ENCODE measurements at regions not wholly inside any gene's neighbourhood (a gene's known extent, or its start where the extent isn't known, plus 50 kb on each side); places are given as distances from the start of the nearest gene placed in this dataset.

DNA sequence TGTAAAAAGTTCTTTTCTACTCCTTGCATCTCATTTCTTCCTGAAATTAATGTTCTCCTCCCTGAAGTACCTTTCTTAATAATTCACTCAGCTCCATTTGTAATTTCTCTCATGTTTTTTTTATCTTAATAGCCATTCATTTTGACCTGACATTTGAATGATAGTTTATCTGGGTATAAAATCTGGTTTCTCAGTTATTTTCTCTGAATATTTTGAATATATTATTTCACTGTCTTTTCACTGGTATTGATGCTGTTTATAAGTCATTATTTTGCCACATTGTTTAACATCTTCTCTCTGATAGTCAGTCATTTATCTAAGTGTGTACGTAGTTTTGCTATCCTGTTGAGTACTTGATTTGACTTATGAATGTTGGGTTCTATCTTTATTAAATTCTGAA, 68.8 kb upstream of the ARHGAP18 start:
- Histone ChIP-seq H3K36me3 (ENCODE audit: insufficient read depth, low read length) (no peaks in the 10 kb centered on the region), H3K9me3 (ENCODE audit: insufficient read depth, low read depth, low read length) (peaks cover 7% of the 10 kb centered on the region), H3K27me3 (ENCODE audit: insufficient read depth, low read length) (no peaks in the 10 kb centered on the region), H3K4me3 (ENCODE audit: low read length) (no peak overlapping the region), H3K4me1 (ENCODE audit: insufficient read depth, low read length) (no peaks in the 10 kb centered on the region), H3K27ac (ENCODE audit: low read depth, low read length) (no peak overlapping the region), H3K9ac (ENCODE audit: low read depth, low read length) (no peak overlapping the region)
- WGBS = no CpG with 5 or more reads among the region's 1 CpG

- Histone ChIP-seq H3K9ac (ENCODE audit: low read depth, low read length) (no peak overlapping the region), H3K27ac (ENCODE audit: low read depth, low read length) (no peak overlapping the region), H3K4me1 (ENCODE audit: insufficient read depth, low read length) (no peaks in the 10 kb centered on the region), H3K36me3 (ENCODE audit: insufficient read depth, low read length) (no peaks in the 10 kb centered on the region), H3K9me3 (ENCODE audit: insufficient read depth, low read depth, low read length) (peaks cover 7% of the 10 kb centered on the region), H3K27me3 (ENCODE audit: insufficient read depth, low read length) (no peaks in the 10 kb centered on the region), H3K4me3 (ENCODE audit: low read length) (no peak overlapping the region)
Observed at GRCh38 chr6:129777371-129777770, 67.4 kb upstream of the ARHGAP18 start.

DNA sequence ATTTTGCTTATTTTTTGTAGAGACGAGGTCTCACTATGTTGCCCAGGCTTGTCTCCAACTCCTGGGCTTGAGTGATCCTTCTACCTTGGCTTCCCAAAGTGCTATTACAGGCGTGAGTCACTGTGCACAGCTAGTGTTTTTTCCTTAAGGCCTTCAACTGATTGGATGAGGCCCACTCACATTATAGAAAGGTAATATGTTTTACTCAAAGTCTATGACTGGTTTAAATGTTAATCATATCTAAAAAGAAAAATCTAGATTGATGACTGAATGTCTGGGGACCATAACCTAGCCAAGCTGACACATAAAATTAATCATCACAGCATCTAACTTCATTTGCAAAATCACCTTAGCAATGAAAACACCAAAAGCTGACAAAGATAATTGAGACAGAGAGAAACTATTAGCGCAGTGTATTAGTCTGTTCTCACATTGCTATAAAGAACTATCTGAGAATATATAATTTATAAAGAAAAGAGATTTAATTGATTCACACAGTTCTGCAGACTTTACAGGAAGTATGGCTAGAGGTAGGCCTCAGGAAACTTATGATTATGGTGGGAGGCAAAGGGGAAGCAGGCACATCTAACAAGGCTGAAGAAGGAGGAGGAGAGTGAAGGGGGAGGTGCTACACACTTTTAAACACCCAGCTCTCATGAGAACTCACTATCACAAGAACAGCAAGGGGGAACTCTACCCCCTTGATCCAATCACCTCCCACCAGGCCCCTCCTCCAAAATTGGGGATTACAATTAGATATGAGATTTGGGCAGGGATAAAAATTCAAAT, 66.8 kb upstream of the ARHGAP18 start:
- Histone ChIP-seq H3K36me3 (ENCODE audit: insufficient read depth, low read length) (no peaks in the 10 kb centered on the region), H3K4me3 (ENCODE audit: low read length) (no peak overlapping the region), H3K27me3 (ENCODE audit: insufficient read depth, low read length) (no peaks in the 10 kb centered on the region), H3K27ac (ENCODE audit: low read depth, low read length) (no peak overlapping the region), H3K9ac (ENCODE audit: low read depth, low read length) (no peak overlapping the region), H3K9me3 (ENCODE audit: insufficient read depth, low read depth, low read length) (peaks cover 8% of the 10 kb centered on the region), H3K4me1 (ENCODE audit: insufficient read depth, low read length) (no peaks in the 10 kb centered on the region)
- WGBS = 82% methylated on average over 2 of the region's 3 CpGs

DNA sequence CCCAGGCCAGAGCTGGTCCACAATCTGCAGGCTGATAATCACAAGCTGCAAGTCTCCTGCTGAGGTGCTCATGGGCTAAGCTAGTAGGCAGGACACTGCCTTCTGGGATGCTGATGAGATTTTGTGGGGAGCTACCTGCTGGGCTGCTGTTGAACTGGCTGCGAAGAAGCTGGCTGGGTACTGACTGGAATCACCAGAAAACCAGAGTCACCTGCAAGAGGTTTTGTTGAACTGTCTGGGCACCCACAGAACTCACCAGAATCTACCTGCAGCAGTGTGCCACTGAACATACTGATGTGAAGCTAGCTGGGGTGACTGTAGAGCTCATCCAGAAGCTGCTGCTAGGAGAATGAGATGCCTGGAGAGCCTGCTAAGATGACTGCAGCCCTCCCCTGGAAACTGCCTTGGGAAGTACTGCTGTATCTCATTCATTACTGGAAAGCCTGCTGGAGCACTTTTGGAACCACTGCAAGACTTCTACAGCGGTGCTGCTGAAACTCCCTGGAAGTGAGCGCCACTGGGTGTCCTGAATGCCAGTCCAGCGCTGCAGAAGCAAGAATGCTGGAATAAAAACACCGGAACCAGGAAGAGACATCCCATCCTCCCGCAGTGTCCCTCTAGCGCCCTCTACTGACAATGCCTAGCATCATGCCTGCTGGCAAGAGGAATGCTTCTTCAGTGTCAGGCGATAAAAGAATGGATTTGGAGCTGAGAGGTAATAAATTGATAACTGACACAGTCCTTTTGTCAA, 64.9 kb upstream of the ARHGAP18 start:
- H3K4me3 ChIP-seq (ENCODE audit: low read length) = peak overlapping the region; percentile 36
- peaks cover 10% of the 10 kb centered on the region for H3K9me3 ChIP-seq (ENCODE audit: insufficient read depth, low read depth, low read length)
- H3K9ac ChIP-seq (ENCODE audit: low read depth, low read length) = no peak overlapping the region
- H3K27ac ChIP-seq (ENCODE audit: low read depth, low read length) = no peak overlapping the region
- 28% methylated on average over 7 of the region's 8 CpGs for WGBS
- no peaks in the 10 kb centered on the region for H3K4me1 ChIP-seq (ENCODE audit: insufficient read depth, low read length)
- H3K36me3 ChIP-seq (ENCODE audit: insufficient read depth, low read length) = no peaks in the 10 kb centered on the region
- H3K27me3 ChIP-seq (ENCODE audit: insufficient read depth, low read length) = no peaks in the 10 kb centered on the region

DNA sequence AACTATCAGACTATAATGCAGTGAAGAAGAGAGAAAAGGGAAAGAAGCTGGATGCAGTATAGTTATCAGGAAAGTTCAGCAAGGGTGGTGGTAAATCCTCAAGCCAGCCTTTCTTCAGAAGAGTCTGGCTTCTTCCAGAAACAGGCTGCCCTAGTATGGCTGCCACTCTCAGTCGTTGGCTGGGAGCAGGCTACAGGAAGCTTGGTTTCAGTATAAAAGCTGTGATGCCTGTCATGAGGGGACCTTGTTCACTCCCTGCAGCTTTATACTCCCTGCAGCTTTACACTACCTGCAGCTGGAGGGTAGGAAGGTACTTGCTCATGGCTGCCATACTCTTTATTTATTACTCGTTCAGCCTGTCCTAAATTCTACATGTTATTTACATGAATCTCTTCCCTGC, 63.3 kb upstream of the ARHGAP18 start:
- H3K9me3 ChIP-seq (ENCODE audit: insufficient read depth, low read depth, low read length) = 0 out of 2 replicates have a peak, but pooled peaks cover 3% of the 10 kb centered on the region
- 78% methylated on average over 2 of the region's 2 CpGs for WGBS

GRCh38 chr6:129771678-129772077, 61.7 kb upstream of the ARHGAP18 start:
- H3K36me3 ChIP-seq (ENCODE audit: insufficient read depth, low read length) = no peaks in the 10 kb centered on the region
- 0 out of 2 replicates have a peak, but pooled peaks cover 3% of the 10 kb centered on the region for H3K9me3 ChIP-seq (ENCODE audit: insufficient read depth, low read depth, low read length)
- H3K27me3 ChIP-seq (ENCODE audit: insufficient read depth, low read length) = peaks cover 20% of the 10 kb centered on the region
- H3K4me3 ChIP-seq (ENCODE audit: low read length) = no peak overlapping the region
- no peak overlapping the region for H3K9ac ChIP-seq (ENCODE audit: low read depth, low read length)
- WGBS = 99% methylated on average over 4 of the region's 4 CpGs
- peaks cover 12% of the 10 kb centered on the region for H3K4me1 ChIP-seq (ENCODE audit: insufficient read depth, low read length)
- H3K27ac ChIP-seq (ENCODE audit: low read depth, low read length) = no peak overlapping the region

More for the DNA sequence above, 63.3 kb upstream of the ARHGAP18 start:
- Histone ChIP-seq H3K4me3 (ENCODE audit: low read length) (no peak overlapping the region), H3K27ac (ENCODE audit: low read depth, low read length) (no peak overlapping the region), H3K9ac (ENCODE audit: low read depth, low read length) (no peak overlapping the region), H3K27me3 (ENCODE audit: insufficient read depth, low read length) (peaks cover 4% of the 10 kb centered on the region), H3K36me3 (ENCODE audit: insufficient read depth, low read length) (no peaks in the 10 kb centered on the region), H3K4me1 (ENCODE audit: insufficient read depth, low read length) (no peaks in the 10 kb centered on the region)

DNA sequence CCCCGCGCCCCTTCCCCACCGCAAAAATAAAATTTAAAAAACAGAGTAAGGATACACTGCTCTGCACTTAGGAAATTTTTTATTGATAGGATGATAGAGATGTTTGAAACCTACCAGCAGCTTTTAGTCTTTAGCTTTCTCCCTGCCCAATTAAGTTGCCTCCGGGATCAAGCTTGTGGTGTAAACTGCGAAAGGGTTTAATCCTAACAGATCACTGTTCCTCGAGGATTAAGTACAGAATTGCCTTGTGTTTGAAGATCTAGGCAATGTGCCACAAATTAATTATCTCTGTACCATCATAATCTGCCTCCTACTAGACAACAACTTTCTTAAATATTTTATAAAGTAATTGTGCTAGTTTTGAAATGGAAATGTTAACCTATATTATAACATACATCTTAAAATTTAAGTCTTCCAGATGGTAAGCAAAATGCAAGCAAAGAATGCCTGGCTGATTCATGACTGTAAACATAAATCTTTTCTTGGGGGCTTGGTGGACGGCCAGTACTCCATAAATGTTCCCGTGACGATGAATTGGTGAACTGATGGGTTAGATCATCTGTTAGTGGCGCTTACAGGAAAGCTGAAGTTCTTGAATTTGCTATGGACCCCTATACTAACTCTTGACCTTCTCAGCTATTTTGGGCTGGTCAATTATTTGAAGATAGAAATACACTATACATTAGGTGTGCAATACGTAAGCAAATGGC, 58.0 kb upstream of the ARHGAP18 start:
- 92% methylated on average over 7 of the region's 11 CpGs for WGBS
- Histone ChIP-seq H3K9ac (ENCODE audit: low read depth, low read length) (peak overlapping the region; percentile 29; the same call in 1 of the 2 replicates), H3K27ac (ENCODE audit: low read depth, low read length) (no peak overlapping the region), H3K4me1 (ENCODE audit: insufficient read depth, low read length) (peaks cover 15% of the 10 kb centered on the region), H3K27me3 (ENCODE audit: insufficient read depth, low read length) (peaks cover 33% of the 10 kb centered on the region), H3K36me3 (ENCODE audit: insufficient read depth, low read length) (no peaks in the 10 kb centered on the region), H3K9me3 (ENCODE audit: insufficient read depth, low read depth, low read length) (0 out of 2 replicates have a peak, but pooled peaks cover 3% of the 10 kb centered on the region), H3K4me3 (ENCODE audit: low read length) (peak overlapping the region; percentile 71)

GRCh38 chr6:129766959-129767728, 57.2 kb upstream of the ARHGAP18 start:
- Histone ChIP-seq H3K9ac (ENCODE audit: low read depth, low read length) (peak overlapping the region; percentile 29; the same call in 1 of the 2 replicates), H3K27ac (ENCODE audit: low read depth, low read length) (no peak overlapping the region), H3K27me3 (ENCODE audit: insufficient read depth, low read length) (peaks cover 33% of the 10 kb centered on the region), H3K4me3 (ENCODE audit: low read length) (peak overlapping the region; percentile 71), H3K36me3 (ENCODE audit: insufficient read depth, low read length) (no peaks in the 10 kb centered on the region), H3K4me1 (ENCODE audit: insufficient read depth, low read length) (peaks cover 15% of the 10 kb centered on the region), H3K9me3 (ENCODE audit: insufficient read depth, low read depth, low read length) (0 out of 2 replicates have a peak, but pooled peaks cover 3% of the 10 kb centered on the region)
- WGBS = 5% methylated on average over 36 of the region's 36 CpGs

DNA sequence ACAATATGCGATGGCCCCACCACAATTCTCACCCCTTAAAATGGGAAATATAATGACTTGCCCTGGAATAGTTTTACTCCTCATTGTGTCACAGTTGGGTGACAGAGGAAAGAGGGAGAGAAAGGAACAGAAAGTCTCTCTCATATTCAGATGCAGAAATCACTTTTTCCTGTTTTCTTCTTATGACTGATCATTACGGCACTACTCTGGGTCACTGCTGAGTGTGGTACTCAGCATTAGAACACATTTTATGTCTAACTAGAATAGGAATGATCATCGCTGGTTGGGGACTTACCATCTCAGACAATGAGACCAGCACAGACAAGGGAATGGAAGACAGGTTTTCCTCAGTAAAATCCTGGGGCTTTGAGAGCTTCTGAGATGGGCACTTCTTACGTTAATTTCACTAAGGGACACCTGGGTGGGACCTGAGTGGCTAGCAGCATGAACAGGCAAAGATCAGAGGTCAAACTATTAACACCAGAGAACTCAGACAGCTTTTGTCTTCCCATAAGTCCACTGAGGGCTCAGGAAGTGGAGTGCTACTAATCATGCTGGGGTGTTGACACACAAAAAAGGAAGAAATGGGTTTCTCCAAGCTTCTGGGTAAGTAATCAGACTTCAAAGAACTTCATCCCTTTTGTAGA, 54.9 kb upstream of the ARHGAP18 start:
- no peak overlapping the region for H3K27ac ChIP-seq (ENCODE audit: low read depth, low read length)
- H3K9ac ChIP-seq (ENCODE audit: low read depth, low read length) = no peak overlapping the region
- no peaks in the 10 kb centered on the region for H3K9me3 ChIP-seq (ENCODE audit: insufficient read depth, low read depth, low read length)
- WGBS = 86% methylated on average over 3 of the region's 4 CpGs
- H3K27me3 ChIP-seq (ENCODE audit: insufficient read depth, low read length) = peaks cover 33% of the 10 kb centered on the region
- no peaks in the 10 kb centered on the region for H3K36me3 ChIP-seq (ENCODE audit: insufficient read depth, low read length)
- no peak overlapping the region for H3K4me3 ChIP-seq (ENCODE audit: low read length)
- peaks cover 15% of the 10 kb centered on the region for H3K4me1 ChIP-seq (ENCODE audit: insufficient read depth, low read length)
